ENCODE measurements at regions not wholly inside any gene's neighbourhood (a gene's known extent, or its start where the extent isn't known, plus 50 kb on each side); places are given as distances from the start of the nearest gene placed in this dataset.

DNA sequence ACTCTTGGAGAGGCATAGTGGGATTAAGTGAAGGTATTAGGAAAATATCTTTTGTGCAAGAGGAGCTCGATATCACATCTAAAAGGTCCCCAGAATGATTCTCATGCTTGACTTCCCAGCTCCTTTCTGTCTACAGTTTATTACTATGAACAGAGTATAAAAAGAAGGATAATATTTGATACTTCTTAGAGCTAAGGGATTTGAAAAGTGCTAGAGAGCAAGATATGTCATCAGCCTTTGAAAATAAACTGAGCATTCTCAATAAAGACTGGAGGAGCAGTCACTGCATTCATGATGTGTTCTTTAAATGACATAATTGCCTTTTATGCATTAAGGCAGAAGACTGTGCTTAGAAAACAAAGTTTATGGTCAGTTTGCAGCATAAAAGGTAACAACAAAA, 543.2 kb upstream of the NRXN1 start:
- no peak overlapping the region for H3K4me3 ChIP-seq (ENCODE audit: control insufficient read depth in 2 of 3, extremely low read depth in 1 of 3, insufficient read depth in 2 of 3, low read depth in 1 of 3, low read length in 3 of 3)
- H3K4me2 ChIP-seq (ENCODE audit: control insufficient read depth, extremely low read depth, insufficient read depth, low read depth, low read length), result no peak overlapping the region
- no peak overlapping the region for H3K27ac ChIP-seq (ENCODE audit: control insufficient read depth, insufficient read depth, low read length)
- no peak overlapping the region for H3K9ac ChIP-seq (ENCODE audit: control insufficient read depth, extremely low read depth, insufficient read depth, low read length)
- H4K20me1 ChIP-seq (ENCODE audit: control insufficient read depth, extremely low read depth, insufficient read depth, low read length), result no peaks in the 10 kb centered on the region
- DNase-seq (ENCODE audit: low read depth, low spot score), result no peak
- H3K79me2 ChIP-seq (ENCODE audit: control insufficient read depth, insufficient read depth, low read length), result no peaks in the 10 kb centered on the region
- H3K4me1 ChIP-seq (ENCODE audit: control insufficient read depth, extremely low read depth, insufficient read depth, low read length), result no peaks in the 10 kb centered on the region
- FAIRE-seq, result no peak
- H3K27me3 ChIP-seq (ENCODE audit: control insufficient read depth, extremely low read depth, insufficient read depth, low read length), result no peaks in the 10 kb centered on the region
- no peaks in the 10 kb centered on the region for H3K9me3 ChIP-seq (ENCODE audit: control insufficient read depth, low read depth, low read length)
- H3K36me3 ChIP-seq (ENCODE audit: control insufficient read depth in 2 of 2, extremely low read depth in 1 of 2, insufficient read depth in 2 of 2, low read length in 2 of 2), result no peaks in the 10 kb centered on the region
- no peaks in the 10 kb centered on the region for H3K9me1 ChIP-seq (ENCODE audit: control insufficient read depth, extremely low read depth, insufficient read depth, low read length)
- no peak overlapping the region for H2AFZ ChIP-seq (ENCODE audit: control insufficient read depth, low read length)
- dilution Hi-C loops (cut with MboI; ENCODE audit: extremely low pct_ligation_motif_present, low sequenced_read_pairs), result no loop called here
- TF ChIP-seq EZH2 (IDR thresholded peaks at IDR 0.05; ENCODE audit: low read length), result no peak
- TF ChIP-seq, protein P1, sequence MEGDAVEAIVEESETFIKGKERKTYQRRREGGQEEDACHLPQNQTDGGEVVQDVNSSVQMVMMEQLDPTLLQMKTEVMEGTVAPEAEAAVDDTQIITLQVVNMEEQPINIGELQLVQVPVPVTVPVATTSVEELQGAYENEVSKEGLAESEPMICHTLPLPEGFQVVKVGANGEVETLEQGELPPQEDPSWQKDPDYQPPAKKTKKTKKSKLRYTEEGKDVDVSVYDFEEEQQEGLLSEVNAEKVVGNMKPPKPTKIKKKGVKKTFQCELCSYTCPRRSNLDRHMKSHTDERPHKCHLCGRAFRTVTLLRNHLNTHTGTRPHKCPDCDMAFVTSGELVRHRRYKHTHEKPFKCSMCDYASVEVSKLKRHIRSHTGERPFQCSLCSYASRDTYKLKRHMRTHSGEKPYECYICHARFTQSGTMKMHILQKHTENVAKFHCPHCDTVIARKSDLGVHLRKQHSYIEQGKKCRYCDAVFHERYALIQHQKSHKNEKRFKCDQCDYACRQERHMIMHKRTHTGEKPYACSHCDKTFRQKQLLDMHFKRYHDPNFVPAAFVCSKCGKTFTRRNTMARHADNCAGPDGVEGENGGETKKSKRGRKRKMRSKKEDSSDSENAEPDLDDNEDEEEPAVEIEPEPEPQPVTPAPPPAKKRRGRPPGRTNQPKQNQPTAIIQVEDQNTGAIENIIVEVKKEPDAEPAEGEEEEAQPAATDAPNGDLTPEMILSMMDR (optimal IDR thresholded peaks at IDR 0.05 in 1 of 3, IDR thresholded peaks at IDR 0.05 in 1 of 3, conservative IDR thresholded peaks at IDR 0.05 in 1 of 3; ENCODE audit: extremely low read depth in 1 of 3, insufficient read depth in 2 of 3, low read length in 3 of 3), result no peak

DNA sequence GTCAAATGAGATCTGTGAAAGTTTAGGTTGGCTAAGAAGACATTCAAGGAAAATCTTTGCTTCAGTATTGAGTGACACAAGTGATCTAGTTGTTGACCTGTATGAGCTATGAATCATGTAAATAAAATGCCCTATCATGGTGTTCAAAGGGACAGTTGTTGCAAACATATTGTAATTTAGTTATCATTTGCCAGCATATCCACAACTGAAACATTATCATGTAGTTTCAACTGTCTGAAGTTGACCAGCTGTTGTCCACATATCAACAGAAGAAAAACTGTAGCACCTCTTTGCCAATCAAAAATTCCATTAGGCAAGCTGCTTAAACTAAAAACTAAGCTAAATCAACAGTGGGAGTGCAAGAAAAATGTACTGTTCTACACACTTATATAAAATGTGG, 527.1 kb upstream of the NRXN1 start:
- no peak overlapping the region for H3K27ac ChIP-seq (ENCODE audit: control insufficient read depth, insufficient read depth, low read length)
- dilution Hi-C loops (cut with MboI; ENCODE audit: extremely low pct_ligation_motif_present, low sequenced_read_pairs), result no loop called here
- DNase-seq (ENCODE audit: low read depth, low spot score) (no peak), FAIRE-seq (no peak)
- no peak overlapping the region for H3K9ac ChIP-seq (ENCODE audit: control insufficient read depth, extremely low read depth, insufficient read depth, low read length)
- H2AFZ ChIP-seq (ENCODE audit: control insufficient read depth, low read length), result no peak overlapping the region
- no peak overlapping the region for H3K4me3 ChIP-seq (ENCODE audit: control insufficient read depth in 2 of 3, extremely low read depth in 1 of 3, insufficient read depth in 2 of 3, low read depth in 1 of 3, low read length in 3 of 3)
- TF ChIP-seq, protein P1 (optimal IDR thresholded peaks at IDR 0.05 in 1 of 3, IDR thresholded peaks at IDR 0.05 in 1 of 3, conservative IDR thresholded peaks at IDR 0.05 in 1 of 3; ENCODE audit: extremely low read depth in 1 of 3, insufficient read depth in 2 of 3, low read length in 3 of 3), result no peak
- TF ChIP-seq EZH2 (IDR thresholded peaks at IDR 0.05; ENCODE audit: low read length), result no peak
- no peaks in the 10 kb centered on the region for H3K27me3 ChIP-seq (ENCODE audit: control insufficient read depth, extremely low read depth, insufficient read depth, low read length)
- H3K4me1 ChIP-seq (ENCODE audit: control insufficient read depth, extremely low read depth, insufficient read depth, low read length), result no peaks in the 10 kb centered on the region
- no peaks in the 10 kb centered on the region for H3K79me2 ChIP-seq (ENCODE audit: control insufficient read depth, insufficient read depth, low read length)
- no peaks in the 10 kb centered on the region for H3K36me3 ChIP-seq (ENCODE audit: control insufficient read depth in 2 of 2, extremely low read depth in 1 of 2, insufficient read depth in 2 of 2, low read length in 2 of 2)
- no peak overlapping the region for H3K4me2 ChIP-seq (ENCODE audit: control insufficient read depth, extremely low read depth, insufficient read depth, low read depth, low read length)
- no peaks in the 10 kb centered on the region for H3K9me1 ChIP-seq (ENCODE audit: control insufficient read depth, extremely low read depth, insufficient read depth, low read length)
- no peaks in the 10 kb centered on the region for H3K9me3 ChIP-seq (ENCODE audit: control insufficient read depth, low read depth, low read length)
- no peaks in the 10 kb centered on the region for H4K20me1 ChIP-seq (ENCODE audit: control insufficient read depth, extremely low read depth, insufficient read depth, low read length)
